ENCODE measurements at regions not wholly inside any gene's neighbourhood (a gene's known extent, or its start where the extent isn't known, plus 50 kb on each side); places are given as distances from the start of the nearest gene placed in this dataset.

DNA sequence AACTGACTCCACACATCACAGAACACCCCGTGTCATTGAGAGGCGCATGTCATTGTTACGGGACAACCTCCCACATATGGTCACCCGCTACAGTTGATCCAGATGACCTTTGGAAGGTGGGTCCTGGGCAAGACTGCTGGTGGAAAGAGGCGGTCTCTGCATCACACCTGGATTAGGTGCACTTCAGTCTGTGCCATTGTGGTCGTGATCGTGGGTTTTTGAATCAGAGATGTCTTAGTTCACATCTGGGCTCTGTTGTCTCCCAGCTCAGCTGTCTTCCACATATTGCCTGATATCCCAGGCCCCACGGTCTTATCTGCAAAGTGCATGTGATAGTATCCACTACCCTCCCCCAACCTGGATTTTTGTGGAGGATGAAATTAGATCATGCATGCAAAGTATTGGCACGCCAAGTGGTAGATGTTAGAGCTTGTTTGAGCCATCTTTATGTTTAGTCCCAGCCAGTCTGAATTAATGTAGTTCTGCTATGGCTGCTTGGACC, 208.7 kb upstream of the FOXN3 start:
- H3K4me3 ChIP-seq = peak overlapping the region in 1 of 4 donors; percentile 27
- DNase-seq (ENCODE audit: extremely low spot score) = no peak
- H3K36me3 ChIP-seq = no peaks in the 10 kb centered on the region
- TF ChIP-seq EP300 (IDR thresholded peaks at IDR 0.05) (no peak), POLR2A (IDR thresholded peaks at IDR 0.05; ENCODE audit: low read depth) (no peak), POLR2AphosphoS5 (IDR thresholded peaks at IDR 0.05) (no peak)
- TF ChIP-seq, protein P1, sequence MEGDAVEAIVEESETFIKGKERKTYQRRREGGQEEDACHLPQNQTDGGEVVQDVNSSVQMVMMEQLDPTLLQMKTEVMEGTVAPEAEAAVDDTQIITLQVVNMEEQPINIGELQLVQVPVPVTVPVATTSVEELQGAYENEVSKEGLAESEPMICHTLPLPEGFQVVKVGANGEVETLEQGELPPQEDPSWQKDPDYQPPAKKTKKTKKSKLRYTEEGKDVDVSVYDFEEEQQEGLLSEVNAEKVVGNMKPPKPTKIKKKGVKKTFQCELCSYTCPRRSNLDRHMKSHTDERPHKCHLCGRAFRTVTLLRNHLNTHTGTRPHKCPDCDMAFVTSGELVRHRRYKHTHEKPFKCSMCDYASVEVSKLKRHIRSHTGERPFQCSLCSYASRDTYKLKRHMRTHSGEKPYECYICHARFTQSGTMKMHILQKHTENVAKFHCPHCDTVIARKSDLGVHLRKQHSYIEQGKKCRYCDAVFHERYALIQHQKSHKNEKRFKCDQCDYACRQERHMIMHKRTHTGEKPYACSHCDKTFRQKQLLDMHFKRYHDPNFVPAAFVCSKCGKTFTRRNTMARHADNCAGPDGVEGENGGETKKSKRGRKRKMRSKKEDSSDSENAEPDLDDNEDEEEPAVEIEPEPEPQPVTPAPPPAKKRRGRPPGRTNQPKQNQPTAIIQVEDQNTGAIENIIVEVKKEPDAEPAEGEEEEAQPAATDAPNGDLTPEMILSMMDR (IDR thresholded peaks at IDR 0.05) = no peak
- intact Hi-C loops (cut with DNase I) = no loop called here
- H3K27me3 ChIP-seq = no peaks in the 10 kb centered on the region
- whole genome bisulfite sequencing = 80% methylated on average over 5 of the region's 9 CpGs
- H3K9me3 ChIP-seq = no peaks in the 10 kb centered on the region
- peak overlapping the region in 1 of 4 donors; percentile 31 for H3K27ac ChIP-seq (replicated peaks in 1 of 4)
- H3K4me1 ChIP-seq = peaks cover 7 to 18% (median 16%) of the 10 kb centered on the region in 4 donors

DNA sequence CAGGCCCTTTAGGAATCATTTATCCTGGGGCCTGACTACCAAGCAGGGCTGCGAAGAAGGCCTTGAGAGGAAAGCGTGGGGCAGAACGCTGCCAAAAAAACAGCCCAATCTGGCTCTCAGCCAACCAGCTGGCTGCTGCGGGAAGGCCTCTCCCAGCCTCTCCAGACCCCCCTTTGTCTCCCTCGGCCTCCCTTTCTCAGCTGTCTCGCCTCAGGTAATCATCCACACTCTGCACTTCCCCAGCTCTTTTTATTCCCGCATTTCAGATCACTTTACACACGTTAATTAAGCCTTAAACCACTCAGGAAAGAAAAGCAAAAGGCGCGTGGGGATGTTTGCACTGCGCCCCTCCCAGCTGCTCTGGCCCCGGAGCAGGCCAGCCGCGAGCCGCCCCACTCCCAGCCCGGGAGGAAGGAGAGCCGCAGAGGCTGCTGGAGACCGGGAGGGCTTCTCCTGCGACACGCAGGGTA, 208.2 kb upstream of the FOXN3 start:
- Histone ChIP-seq H3K27me3 (no peaks in the 10 kb centered on the region), H3K36me3 (no peaks in the 10 kb centered on the region), H3K4me3 (peak overlapping the region in 2 of 4 donors; percentile 11 to 27), H3K9me3 (no peaks in the 10 kb centered on the region), H3K4me1 (peaks cover 7 to 18% (median 16%) of the 10 kb centered on the region in 4 donors), H3K27ac (replicated peaks in 1 of 4) (peak overlapping the region in 1 of 4 donors; percentile 31)
- 37% methylated on average over 9 of the region's 20 CpGs for WGBS
- intact Hi-C loops (cut with DNase I) = no loop called here
- DNase-seq (ENCODE audit: extremely low spot score) = no peak
- TF ChIP-seq POLR2A (IDR thresholded peaks at IDR 0.05; ENCODE audit: low read depth) = no peak
- TF ChIP-seq POLR2AphosphoS5 (IDR thresholded peaks at IDR 0.05) = no peak
- TF ChIP-seq EP300 (IDR thresholded peaks at IDR 0.05) = no peak
- TF ChIP-seq, protein P1 (IDR thresholded peaks at IDR 0.05) = no peak

DNA sequence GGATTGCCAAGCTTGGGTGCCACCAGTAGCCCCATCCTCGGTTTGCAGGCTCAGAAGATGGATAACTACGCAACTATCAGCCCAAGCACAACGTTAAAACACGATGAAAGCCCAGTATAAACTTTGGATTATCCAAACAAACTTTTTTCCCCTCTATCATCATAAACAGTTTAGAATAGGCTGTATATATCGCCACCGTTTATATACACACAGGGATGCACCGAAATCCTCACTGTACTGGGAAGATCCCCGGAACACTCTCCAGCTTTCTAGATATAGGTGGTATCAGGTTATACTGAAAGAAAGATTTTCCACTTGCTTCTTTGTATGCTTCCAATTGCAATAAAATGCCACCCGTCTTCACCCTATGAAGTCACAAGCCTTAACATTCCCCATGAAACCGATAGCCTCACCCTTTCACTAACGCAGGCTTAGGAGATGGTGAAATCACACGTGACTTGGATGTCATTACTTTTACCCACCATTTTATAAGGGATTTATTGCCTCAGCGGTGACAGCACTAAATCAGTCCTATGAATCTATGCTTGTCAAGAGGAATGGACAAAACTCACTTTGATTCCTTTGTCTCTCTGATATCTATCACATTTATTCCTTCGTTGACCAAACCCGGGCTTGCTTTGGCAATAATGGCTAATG, 207.6 kb upstream of the FOXN3 start:
- H3K4me3 ChIP-seq = peak overlapping the region in 1 of 4 donors; percentile 11
- intact Hi-C loops (cut with DNase I) = no loop called here
- 69% methylated on average over 15 of the region's 15 CpGs for WGBS
- no peak for DNase-seq (ENCODE audit: extremely low spot score)
- no peaks in the 10 kb centered on the region for H3K36me3 ChIP-seq
- H3K27me3 ChIP-seq = no peaks in the 10 kb centered on the region
- H3K4me1 ChIP-seq = peaks cover 7 to 23% (median 20%) of the 10 kb centered on the region in 4 donors
- no peaks in the 10 kb centered on the region for H3K9me3 ChIP-seq
- no peak for TF ChIP-seq POLR2AphosphoS5 (IDR thresholded peaks at IDR 0.05)
- TF ChIP-seq EP300 (IDR thresholded peaks at IDR 0.05) = no peak
- no peak for TF ChIP-seq POLR2A (IDR thresholded peaks at IDR 0.05; ENCODE audit: low read depth)
- TF ChIP-seq, protein P1 (IDR thresholded peaks at IDR 0.05) = no peak
- peak overlapping the region in 1 of 4 donors; percentile 31 for H3K27ac ChIP-seq (replicated peaks in 1 of 4)

DNA sequence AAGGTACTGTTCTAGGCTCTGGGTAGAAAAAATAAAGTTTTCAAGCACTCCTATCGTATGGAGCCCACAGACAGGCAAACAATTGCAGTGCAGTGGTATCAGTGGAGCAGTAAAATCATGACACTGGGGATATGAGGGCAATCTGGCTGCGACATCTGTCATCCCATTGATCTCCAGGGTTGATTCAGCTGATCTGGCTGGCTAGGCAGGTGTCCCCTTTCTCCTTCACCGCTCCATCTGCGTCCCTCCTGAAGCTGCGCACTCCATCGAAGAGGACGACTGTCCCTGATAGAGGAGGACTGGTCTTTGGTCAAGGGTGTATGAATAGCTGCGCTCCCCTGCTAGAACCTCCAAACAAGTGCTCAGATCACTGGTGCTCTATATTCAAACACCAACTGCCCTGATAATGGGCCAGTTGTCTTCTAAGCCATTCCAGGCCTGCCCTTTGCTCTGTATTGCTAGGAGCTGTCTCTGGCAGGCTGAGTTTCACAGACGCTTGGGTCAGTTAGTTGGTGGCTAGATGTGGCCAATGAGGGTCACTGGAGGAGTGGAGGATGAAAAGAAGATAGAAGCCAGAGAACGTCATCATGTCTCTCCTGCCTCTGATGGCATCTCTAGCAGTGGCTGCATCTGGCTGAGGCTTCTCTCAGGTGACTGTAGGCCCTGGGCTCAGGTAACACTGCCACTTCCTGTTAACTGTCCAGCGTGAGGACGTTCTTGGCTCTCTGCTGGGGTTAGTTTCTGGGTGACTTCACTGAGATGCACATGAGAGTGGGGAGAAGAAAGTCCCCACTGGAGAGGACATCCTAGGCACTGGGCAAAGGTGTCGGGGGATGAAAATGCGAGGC, 205.0 kb upstream of the FOXN3 start:
- WGBS = 98% methylated on average over 12 of the region's 14 CpGs
- DNase-seq (ENCODE audit: extremely low spot score) = no peak
- no peak overlapping the region for H3K27ac ChIP-seq (replicated peaks in 1 of 4)
- intact Hi-C loops (cut with DNase I) = no loop called here
- TF ChIP-seq, protein P1 (IDR thresholded peaks at IDR 0.05) = no peak
- TF ChIP-seq POLR2AphosphoS5 (IDR thresholded peaks at IDR 0.05) (no peak), POLR2A (IDR thresholded peaks at IDR 0.05; ENCODE audit: low read depth) (no peak), EP300 (IDR thresholded peaks at IDR 0.05) (no peak)
- H3K27me3 ChIP-seq = no peaks in the 10 kb centered on the region
- no peak overlapping the region for H3K4me3 ChIP-seq
- no peaks in the 10 kb centered on the region for H3K36me3 ChIP-seq
- H3K9me3 ChIP-seq = no peaks in the 10 kb centered on the region
- H3K4me1 ChIP-seq = peaks cover 10 to 36% (median 34%) of the 10 kb centered on the region in 4 donors

Data from esophagus muscularis mucosa (tissue), 4 donors.